ENCODE measurements at regions not wholly inside any gene's neighbourhood (a gene's known extent, or its start where the extent isn't known, plus 50 kb on each side); places are given as distances from the start of the nearest gene placed in this dataset.

DNA sequence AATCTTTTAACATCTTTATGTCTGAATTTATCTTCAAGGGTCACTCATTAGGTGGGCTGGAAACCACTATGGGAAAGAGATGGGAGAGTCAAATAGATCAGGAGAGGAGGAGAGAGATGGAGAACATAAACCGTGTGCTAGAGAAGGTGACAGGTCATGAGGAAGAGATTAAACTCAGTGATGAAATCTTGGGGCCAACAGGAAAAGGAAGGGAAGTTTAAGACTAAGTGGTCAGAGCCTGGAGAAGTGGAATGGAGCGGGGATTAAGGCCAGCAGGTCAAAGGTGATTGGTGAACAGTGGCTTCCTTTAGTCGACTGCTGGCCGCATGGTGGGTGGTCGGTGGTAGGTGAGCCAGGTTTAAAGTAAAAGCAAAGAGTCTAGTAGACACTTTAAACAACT lies 169.3 kb upstream of the IVNS1ABP start:
- no peak for TF ChIP-seq EZH2phosphoT487 (IDR thresholded peaks at IDR 0.05; ENCODE audit: borderline replicate concordance, low read length)
- TF ChIP-seq, protein P1, sequence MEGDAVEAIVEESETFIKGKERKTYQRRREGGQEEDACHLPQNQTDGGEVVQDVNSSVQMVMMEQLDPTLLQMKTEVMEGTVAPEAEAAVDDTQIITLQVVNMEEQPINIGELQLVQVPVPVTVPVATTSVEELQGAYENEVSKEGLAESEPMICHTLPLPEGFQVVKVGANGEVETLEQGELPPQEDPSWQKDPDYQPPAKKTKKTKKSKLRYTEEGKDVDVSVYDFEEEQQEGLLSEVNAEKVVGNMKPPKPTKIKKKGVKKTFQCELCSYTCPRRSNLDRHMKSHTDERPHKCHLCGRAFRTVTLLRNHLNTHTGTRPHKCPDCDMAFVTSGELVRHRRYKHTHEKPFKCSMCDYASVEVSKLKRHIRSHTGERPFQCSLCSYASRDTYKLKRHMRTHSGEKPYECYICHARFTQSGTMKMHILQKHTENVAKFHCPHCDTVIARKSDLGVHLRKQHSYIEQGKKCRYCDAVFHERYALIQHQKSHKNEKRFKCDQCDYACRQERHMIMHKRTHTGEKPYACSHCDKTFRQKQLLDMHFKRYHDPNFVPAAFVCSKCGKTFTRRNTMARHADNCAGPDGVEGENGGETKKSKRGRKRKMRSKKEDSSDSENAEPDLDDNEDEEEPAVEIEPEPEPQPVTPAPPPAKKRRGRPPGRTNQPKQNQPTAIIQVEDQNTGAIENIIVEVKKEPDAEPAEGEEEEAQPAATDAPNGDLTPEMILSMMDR (conservative IDR thresholded peaks at IDR 0.05; ENCODE audit: low read depth, low read length), result no peak
- TF ChIP-seq EZH2 (IDR thresholded peaks at IDR 0.05; ENCODE audit: low read length, unreplicated experiment), result no peak

Data from PC-3 (cell line).